Activated naive CD4-positive, alpha-beta T cell treated with anti-CD3 and anti-CD28 coated beads, Interleukin-2, amount 50 U/mL, for 16 hours (primary cell): ENCODE measurements at regions not wholly inside any gene's neighbourhood (a gene's known extent, or its start where the extent isn't known, plus 50 kb on each side); places are given as distances from the start of the nearest gene placed in this dataset.

ENCODE experiments used
- DNase-seq: peaks from one replicate; pipeline ENCODE4 v3.0.0-alpha.2; 2020

DNA sequence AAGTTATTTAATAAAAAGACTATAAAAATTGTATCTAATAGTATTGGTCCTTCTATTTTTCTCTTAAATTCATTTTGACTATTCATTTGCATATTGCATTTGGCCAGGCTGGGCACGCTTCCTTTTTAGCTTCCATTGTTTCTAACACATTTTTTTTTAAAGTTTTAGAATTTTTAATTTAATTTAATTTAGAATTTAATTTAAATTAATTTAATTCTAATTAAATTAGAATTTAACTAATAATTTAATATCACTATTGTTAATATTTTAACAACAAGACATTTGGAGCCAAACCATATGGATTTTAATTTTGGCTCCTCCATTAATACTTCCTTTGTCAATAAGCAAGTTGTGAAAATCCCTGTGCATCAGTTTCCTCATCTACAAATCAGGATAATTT is 856.9 kb upstream of the SEL1L start:
- DNase-seq = no peak

DNA sequence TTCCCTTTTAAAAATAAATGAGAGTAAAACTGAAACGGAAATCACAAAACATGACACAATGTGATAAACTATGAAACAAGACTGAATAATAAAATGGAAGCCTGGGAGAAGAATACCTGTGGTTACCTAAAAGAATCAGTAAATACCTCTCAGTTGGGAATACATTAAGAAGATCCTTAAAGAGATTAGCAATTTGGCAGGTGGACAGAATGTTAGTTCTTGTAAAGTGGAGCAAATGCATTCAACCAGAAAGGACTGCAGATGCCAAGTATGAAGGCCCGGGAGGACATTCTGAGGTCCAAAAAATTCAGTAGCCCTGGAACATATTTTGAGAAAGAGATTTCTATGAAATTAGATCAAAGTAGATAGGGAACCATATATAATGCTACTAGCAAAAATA is 861.3 kb upstream of the SEL1L start:
- DNase-seq = no peak

DNA sequence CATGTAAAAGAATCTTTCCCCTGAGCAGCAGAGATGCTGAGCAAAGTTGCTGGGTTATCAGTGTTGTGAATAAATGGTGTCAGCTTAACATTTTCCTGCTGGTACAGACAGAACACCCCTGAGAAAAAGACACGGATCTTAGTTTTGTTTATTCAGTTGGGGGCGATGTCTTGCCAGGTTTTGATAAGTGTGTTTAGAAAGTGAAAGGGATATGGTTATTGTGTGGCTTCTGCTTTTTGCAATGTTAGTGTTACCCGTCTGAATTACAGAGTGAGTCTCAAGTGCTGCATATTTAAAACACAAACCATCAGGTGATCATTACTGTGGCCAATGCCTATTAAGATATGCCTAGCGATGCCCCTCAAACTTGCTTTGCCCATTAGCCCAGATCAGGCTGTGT is 864.6 kb upstream of the SEL1L start:
- DNase-seq = no peak

DNA sequence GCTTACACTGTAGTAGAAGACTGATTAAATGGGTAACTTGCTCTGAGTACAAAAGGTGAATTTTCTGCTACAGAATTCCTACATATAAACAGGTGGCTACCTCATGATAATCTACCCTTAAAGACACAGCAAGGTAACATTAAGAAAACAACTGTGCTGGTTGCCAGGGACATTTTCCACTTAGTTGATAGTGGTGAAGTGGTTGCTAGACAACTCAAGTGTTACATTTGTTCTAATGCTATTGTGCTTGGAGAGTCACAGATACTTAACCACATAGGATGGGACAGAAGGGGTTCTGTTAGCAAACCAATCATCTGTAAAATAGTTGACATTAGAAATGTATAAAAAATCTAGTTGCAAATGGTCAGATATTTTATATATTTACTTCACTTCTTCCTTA is 870.3 kb upstream of the SEL1L start:
- DNase-seq = no peak

DNA sequence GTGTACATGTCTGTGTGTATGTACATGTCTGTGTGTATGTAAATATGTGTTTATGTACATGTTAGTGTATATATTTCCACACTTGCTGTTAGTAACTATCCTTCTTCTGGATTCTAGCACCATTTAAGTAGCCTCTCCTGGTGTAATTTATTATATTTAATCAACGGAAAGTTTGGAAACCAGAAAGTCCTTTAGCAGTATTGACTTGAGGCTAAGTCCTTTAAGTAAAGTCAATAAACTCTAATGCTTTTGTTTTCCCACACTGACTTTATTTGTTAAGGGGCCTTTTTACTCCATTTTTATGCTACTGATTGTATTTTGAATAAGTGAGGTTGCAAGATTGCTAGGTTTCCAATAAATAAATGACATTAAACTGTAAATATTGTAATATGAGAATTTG is 876.4 kb upstream of the SEL1L start:
- DNase-seq = no peak

DNA sequence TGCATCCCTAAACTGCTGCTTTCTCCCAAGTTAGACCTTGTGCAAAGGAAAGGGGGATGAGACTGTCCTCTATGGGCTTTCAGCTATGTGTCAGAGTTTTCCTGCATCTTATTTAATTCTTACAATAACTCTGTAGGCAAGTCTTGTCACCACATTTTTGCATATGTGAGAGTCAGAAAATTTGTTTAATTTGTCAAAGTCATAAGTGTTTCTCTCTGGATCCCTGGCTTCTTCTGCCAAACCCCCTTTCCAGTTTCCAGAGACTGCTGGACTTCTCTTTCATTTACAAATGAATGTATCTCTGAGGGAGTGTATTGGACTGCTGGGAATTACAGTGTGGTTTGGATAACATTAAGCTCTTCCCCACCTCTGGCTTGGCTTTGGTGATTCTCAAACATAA is 877.6 kb upstream of the SEL1L start:
- no peak for DNase-seq

DNA sequence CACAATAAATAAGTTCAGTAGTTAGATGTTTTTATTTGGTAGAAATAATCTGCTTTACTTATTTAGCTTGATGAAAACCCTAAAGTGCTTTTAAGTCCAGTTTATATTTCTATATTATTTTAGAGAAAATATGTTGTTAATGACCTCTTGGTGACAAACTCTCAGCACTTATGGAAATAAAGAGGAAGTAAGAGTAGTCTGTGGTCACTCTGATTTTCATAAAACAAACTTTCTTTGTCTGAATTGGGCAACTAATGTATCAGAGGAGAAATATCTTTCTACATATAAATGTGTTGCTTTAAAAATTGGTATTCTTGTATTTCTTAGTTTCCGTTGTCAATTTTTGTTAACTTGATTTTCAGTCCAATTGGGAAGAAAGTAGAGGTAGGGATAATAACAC is 878.9 kb upstream of the SEL1L start:
- DNase-seq = no peak

DNA sequence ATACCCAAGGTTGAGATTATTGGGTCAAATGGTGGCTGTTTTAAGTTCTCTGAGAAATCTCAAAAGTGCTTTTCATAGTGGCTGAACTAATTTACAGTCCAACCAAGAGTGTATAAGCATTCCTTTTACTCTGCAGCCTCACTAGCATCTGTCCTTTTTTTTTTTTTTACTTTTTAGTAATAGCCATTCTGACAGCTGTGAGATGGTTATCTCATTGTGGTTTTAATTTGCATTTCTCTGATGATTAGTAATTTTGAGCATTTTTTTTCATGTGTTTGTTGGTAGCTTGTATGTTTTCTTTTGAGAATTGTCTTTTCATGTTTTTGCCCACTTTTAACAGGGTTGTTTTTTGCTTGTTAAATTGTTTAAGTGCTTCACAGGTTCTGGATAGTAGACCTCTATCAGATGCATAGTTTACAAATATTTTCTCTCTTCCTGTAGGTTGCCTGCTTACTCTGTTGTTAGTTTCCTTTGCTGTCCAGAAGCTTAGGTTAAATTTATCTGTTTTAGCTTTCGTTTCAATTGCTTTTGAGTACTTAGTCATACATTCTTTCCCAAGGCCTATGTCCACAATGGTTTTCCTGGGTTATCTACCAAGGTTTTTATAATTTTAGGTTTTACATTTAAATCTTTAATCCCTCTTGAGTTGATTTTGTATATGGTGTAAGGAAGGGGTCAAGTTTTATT is 881.3 kb upstream of the SEL1L start:
- DNase-seq = no peak

DNA sequence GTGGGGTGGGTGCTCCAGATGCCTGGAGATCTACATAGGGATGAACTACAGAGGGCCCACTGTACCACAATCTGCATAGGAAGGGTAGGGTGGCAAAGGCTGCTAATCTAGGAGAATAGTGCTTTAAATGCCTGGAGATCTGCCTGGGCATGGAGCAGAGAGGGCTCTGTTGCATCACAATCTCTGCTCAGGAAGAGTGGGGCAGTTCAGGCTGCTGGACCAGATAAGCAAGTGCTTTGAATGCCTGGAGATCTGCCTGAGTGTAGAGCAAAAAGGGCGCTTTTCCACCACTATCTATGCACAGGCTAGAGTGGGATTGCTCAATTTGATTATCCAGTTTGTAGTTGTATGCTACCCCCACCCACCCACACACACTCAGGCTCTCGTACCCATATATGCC is 886.3 kb upstream of the SEL1L start:
- DNase-seq = no peak

DNA sequence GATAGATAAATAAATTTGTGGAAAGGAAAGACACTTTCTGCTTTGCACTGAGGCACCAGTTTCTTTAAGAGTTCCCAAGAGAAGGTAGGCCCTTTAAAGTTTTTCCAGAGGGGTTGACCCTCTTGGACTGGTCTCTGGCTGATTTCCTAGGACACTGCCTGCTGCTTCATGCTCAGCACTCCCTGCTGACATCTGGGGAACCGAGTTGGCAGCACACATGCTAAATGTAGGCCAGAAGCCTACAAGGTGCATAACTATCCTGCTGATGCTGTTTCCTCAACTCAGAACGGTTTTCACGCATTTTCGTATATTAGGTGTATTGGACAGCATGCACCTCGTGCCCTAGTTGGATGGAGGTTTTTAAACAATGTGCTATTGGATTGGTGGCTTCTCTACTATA is 887.2 kb upstream of the SEL1L start:
- DNase-seq = no peak

DNA sequence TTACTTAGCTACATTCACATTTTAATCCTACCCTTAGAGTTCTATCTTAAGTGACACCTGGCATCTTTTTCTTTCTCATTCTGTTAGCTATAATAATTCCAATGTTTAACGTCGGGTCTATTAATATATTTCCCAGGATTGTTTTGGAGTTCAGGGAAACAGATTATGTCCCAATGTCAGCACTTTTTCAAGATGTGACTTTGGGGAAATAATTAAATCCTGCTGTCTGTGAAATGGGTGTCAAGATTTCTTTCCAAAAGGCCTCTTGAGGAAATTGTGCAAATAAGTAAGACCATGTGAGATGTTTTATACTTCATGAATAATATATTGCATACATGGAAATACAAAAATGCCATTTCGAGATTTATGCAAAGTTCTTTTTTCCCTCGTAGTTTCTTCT is 887.6 kb upstream of the SEL1L start:
- DNase-seq = no peak

DNA sequence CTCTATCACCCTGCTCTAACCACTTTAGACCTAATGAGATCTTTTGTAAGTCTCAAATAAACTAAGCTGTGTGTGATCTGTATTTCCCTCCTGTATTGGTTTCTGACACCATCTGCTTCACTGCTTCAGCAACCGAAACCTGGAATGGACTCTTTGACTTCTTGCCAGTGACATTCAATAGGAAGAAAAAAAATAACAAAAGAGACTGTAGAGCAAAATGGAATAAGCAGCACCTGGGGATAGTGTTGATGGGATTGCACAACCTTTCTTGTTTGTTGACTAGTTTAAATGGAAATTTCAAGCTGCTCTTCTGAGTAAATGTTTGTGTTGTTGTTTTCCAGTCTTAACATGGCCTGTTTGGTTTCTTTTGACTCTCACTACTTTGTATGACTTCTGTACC is 888.6 kb upstream of the SEL1L start:
- DNase-seq = no peak

DNA sequence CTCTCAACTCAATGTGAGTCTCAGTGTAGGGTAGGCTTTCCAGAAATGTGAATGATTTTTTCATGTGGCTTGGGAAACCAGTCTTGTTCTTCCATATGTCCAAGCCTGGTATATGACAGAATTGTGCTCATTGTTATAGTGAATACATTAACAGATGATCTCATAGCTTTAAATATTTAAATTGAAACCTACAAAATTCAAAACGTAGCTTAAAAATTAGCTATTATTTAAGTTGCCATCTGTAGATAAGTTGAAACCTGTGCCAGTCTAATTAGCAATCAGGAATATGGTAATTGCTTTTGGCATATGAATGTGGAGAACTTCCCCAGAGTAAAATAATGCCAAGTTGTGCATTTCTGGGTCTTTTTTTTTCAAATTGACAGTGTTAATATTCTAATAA is 891.6 kb upstream of the SEL1L start:
- no peak for DNase-seq

DNA sequence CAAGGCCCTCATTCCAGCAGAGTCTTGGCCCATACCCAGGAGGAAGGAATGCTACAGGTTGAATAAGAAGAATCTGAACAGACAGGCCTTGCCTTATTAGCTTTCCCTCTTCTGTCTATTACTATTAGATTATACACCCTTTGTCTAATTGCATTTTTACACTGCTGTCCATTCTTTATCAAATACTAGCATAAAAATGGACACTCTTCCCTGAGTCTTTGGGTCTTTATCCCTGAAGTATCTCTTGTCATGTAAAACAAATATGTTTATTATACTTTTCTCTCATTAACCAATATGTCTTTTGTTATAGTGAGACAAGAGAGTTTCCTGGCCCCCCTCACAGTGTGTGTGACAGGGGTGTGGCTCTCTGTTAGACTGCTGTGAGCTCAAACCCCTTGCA is 897.4 kb upstream of the SEL1L start:
- DNase-seq = no peak

DNA sequence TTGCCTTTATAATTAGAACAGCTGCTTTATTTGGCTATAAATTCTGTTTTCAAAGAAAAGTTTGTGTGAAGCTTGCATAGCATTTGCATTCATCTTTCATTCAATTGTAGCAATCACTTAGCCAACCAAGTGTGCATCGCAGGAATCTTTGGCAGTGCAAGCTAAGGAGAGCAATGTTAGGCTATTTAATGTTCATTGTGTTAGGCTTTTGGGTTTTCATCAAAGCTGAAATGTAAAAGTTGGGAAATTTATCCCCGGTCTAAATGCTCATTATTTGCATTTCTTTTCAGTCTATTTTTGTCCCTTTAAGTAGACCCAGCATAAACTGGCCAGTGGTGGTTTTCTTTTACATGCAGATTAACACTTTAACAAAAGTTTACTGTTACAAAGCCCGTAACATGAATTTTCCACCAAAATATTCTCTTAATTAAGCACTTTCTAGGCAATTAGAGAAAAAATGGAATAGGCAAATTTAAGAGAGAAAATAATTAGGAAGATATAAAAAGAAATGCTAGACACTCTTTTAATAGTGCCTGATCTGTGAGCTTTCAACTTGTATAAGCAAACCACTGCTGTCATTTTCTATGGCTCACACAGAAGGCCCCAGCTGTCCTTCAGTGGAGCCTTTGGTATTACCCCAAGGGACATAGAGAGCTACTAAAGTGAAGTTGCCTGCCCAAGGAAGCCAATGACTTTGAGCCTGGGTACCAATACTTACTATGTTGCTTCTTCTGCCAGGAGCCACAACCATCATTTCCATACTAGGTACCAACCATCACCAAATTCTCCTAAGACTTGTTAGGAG is 898.9 kb upstream of the SEL1L start:
- no peak for DNase-seq

DNA sequence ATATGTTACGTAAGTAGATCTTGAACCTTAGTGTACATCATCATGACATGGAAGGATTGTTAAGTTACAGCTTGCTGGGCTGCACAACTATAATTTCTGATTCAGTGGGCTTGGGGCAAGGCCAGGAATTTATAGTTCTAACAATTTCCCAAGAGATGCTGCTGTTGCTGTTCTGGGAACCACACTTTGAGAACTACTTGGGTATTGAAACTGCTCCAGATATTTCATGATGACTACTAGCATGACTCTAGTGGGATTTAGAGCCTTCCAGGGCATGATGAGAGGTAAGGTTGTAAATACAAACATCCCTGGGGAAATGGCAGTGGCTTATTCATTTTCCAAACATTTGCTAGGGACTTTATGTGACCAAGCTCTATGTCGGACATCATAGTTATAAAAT is 904.8 kb upstream of the SEL1L start:
- DNase-seq = no peak

DNA sequence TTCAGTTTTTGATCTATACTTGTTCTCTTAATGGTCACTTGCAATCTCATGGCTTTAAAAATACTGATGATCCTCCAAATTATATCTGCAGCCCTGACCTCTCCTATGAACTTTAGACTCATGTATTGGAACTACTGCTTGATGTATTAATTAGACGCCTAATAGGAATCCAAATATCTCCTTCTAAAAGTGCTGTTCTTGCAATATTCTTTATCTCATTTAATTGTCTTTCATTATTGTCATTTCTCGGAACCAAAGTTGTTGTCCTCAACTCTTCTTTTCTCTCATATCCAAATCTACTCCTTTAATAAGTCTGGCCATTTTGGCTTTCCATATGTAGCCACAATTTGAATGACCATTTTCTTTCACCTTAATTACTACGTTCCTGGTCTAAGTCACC is 907.6 kb upstream of the SEL1L start:
- DNase-seq = no peak

DNA sequence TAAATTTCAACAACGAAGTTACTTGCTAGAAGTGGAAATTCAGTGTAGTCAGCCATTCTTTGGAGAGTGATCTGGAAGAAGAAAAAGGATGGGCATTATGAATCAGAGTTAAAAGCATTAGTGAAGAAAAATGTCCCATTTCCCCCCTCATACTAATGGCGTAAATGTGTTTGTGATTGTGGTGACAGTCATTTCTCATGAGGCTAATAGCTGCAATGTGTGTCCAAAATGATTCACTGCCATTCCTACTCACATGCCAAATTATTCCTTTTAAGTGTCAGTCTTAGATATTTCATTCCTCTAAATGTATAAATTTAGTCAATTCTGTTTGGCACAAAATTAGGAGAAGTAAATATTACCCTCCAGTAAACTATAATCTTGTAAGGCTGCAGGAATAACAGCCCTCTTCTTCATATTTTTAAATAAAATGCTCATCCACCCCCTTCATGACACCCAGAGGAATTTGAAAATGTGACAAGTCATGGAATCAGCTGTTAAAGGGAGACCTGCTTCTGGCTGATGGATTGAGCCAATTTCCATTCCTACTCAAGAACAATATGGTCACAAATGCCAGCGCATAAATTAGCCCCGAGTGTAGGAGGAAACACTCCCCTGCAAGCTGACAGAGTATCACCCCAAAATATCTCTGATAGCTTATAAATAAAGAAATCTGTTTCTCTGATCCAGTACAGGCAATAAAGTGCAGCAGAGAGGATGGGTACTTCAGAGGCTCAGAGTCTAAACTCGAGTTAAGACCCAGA is 912.3 kb upstream of the SEL1L start:
- no peak for DNase-seq

DNA sequence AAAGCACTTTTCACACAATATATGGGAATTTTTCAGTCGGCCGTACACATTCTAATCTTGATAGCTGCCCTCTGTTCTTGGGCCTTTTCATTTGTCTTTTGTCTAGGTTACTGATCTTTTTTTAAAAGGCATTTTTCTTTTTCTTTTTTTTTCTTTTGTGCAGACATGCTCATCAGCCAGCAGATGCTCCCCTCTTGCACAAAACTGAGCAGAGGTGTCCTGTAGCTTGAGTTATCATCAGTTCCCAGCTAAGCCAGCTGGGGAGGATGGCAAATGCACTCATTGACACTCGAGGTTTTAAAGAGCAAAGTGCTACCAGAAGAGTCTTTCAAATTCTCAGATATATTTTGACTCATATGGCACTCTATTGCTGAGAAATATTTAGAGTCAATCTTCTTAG is 913.9 kb upstream of the SEL1L start:
- DNase-seq = no peak

DNA sequence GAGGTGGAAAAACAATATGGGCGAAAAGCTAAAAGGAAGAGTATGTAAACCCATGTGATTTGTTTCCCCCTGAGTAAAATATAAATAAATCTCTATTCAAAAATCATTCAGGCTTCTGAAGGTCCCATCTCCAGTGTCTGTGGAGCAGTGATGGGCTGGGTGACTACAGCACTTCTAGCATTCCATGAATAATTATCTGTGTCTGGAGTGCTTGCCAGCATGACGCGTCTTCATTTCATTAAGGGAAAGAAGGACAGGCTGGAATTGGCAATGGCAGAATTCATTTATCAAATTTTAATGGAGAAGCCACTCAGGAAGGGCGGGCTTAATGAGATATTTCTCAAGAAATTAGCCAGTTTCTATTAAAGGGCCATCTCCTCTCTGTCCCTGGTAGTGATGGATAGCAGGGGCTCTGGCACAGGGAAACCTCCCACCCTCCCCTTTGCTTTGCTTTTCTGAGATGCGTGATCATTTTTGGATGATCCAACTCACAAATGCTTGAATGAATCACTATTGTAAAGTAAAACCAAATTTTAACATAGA is 916.3 kb upstream of the SEL1L start:
- DNase-seq = no peak

DNA sequence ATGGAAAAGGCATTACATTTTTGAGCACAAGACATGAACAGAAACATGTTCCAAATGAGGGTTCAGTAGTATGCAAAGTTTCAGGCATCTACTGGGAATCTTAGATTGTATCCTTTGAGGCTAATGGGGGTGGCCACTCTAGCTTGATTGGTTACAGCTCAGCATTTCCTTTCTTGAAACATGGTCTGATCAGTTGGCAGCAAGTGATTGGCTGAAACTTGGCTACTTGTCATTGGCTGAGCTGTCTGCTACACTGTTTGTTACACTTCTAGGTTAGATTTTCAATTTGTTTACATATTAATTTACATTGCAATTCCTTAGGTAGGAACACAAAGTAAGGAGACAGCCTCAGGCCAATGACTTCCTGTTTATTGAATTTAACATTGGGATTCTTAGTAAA is 918.0 kb upstream of the SEL1L start:
- DNase-seq = no peak

DNA sequence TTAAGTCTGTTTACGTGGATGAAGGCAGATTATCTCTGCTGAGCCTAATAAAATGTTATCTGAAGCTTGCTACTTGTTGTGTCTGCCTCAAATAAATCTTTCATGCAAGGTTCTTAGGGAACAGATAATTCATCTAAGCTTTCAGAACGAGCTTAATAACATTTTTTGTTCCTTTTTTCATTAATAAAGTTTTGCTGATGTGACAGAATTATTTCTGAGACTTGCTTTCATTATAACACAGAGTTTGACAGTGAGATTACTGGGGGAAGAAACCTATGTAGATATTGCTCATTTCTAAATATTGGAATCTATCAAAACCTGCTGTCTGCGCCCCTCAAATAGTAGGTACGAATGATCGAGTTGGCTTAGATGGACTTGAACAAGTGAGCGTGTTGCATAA is 948.7 kb upstream of the SEL1L start:
- no peak for DNase-seq

DNA sequence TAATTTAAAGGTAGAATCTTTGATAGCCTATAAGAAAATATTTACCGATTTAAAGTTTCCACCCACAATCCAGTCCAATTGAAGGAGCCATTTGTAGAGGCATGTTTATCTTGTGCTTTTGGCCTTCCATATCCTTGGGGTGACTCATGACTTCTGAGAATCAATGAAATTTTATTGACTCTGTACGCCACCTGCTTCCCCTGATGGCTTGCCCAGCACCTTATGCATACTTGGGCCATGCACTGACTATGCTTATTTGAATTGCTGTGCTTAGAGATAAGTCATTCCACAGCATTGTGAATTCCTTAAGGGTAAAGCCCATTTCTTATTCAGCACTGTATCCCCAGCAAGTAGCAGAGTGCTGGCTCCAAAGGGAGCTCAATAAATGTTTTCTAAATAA is 954.8 kb upstream of the SEL1L start:
- DNase-seq = no peak

DNA sequence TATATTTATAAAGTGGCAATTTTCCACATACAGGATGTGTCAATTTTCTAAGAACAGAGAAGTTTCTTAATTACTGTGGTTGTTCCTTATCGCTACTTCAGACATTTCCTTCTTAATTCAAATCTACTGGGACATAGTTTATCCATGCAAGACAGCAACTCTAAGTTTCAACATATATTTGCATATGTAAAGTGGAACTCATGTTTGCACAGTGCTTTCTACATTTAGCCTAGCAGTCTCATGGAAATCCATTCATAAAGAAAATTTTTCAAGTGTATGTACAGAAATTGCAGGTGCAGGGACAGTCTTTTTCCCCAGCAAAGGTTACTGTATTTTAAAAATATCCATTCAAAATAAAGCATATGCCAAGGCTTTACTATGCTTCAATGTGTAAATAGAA is 956.7 kb upstream of the SEL1L start:
- DNase-seq = no peak
